KMS-11 (cell line): ENCODE measurements at regions not wholly inside any gene's neighbourhood (a gene's known extent, or its start where the extent isn't known, plus 50 kb on each side); places are given as distances from the start of the nearest gene placed in this dataset.

Source experiments
- H2AFZ ChIP-seq: fragments of 200-600 bp; sonication (generic); 2 replicates; pipeline ENCODE4 v1.6.1; 2016; ENCODE audit warnings: antibody characterized with exemption, mixed run types, low read depth
- H3K27ac ChIP-seq: fragments of 200-600 bp; sonication (generic); 2 replicates; pipeline ENCODE4 v1.6.1; 2016; ENCODE audit warnings: mild to moderate bottlenecking, mixed run types
- H3K27me3 ChIP-seq: fragments of 200-600 bp; sonication (generic); 2 replicates; pipeline ENCODE4 v1.6.1; 2017; ENCODE audit warnings: mild to moderate bottlenecking, low read depth, mixed run types, moderate library complexity; ENCODE audit not compliant: insufficient read depth
- H3K36me3 ChIP-seq: fragments of 200-600 bp; sonication (generic); 2 replicates; pipeline ENCODE4 v1.6.1; 2017; ENCODE audit warnings: mild to moderate bottlenecking, mixed run types; ENCODE audit not compliant: insufficient read depth
- H3K4me1 ChIP-seq: fragments of 200-600 bp; sonication (generic); 2 replicates; pipeline ENCODE4 v1.6.1; 2016; ENCODE audit warnings: mild to moderate bottlenecking, low read depth, mixed run types; ENCODE audit not compliant: poor library complexity, severe bottlenecking
- H3K4me2 ChIP-seq: fragments of 200-600 bp; sonication (generic); 2 replicates; pipeline ENCODE4 v1.7.0; 2016; ENCODE audit warnings: mild to moderate bottlenecking, mixed run types
- H3K4me3 ChIP-seq: fragments of 200-600 bp; sonication (generic); IDR thresholded peaks from 2 replicates; pipeline ENCODE4 v1.6.1; 2017; ENCODE audit warnings: low read depth, low read length, mixed read lengths; ENCODE audit not compliant: insufficient read depth
- H3K79me2 ChIP-seq: fragments of 200-600 bp; sonication (generic); 2 replicates; pipeline ENCODE4 v1.6.1; 2016; ENCODE audit warnings: low read depth, mixed run types; ENCODE audit not compliant: insufficient read depth
- H3K9ac ChIP-seq: fragments of 200-600 bp; sonication (generic); 2 replicates; pipeline ENCODE4 v1.6.1; 2016; ENCODE audit warnings: mild to moderate bottlenecking, mixed run types
- H4K20me1 ChIP-seq: fragments of 200-600 bp; sonication (generic); 2 replicates; pipeline ENCODE4 v1.6.1; 2016; ENCODE audit warnings: mild to moderate bottlenecking, mixed run types; ENCODE audit not compliant: insufficient read depth
- TF ChIP-seq, protein P1 (sequence below): fragments of 200-600 bp; sonication (generic); conservative IDR thresholded peaks from 2 replicates; pipeline ENCODE4 v1.6.1; 2017; ENCODE audit warnings: low read depth, mild to moderate bottlenecking, antibody characterized with exemption, low read length, moderate library complexity, mixed read lengths

- H3K27me3 ChIP-seq: no peaks in the 10 kb centered on the region
- H4K20me1 ChIP-seq: no peaks in the 10 kb centered on the region
- H3K79me2 ChIP-seq: no peaks in the 10 kb centered on the region
- H3K4me3 ChIP-seq: no peak overlapping the region
- TF ChIP-seq, protein P1, sequence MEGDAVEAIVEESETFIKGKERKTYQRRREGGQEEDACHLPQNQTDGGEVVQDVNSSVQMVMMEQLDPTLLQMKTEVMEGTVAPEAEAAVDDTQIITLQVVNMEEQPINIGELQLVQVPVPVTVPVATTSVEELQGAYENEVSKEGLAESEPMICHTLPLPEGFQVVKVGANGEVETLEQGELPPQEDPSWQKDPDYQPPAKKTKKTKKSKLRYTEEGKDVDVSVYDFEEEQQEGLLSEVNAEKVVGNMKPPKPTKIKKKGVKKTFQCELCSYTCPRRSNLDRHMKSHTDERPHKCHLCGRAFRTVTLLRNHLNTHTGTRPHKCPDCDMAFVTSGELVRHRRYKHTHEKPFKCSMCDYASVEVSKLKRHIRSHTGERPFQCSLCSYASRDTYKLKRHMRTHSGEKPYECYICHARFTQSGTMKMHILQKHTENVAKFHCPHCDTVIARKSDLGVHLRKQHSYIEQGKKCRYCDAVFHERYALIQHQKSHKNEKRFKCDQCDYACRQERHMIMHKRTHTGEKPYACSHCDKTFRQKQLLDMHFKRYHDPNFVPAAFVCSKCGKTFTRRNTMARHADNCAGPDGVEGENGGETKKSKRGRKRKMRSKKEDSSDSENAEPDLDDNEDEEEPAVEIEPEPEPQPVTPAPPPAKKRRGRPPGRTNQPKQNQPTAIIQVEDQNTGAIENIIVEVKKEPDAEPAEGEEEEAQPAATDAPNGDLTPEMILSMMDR: no peak
- H3K27ac ChIP-seq: no peak overlapping the region
- H2AFZ ChIP-seq: no peak overlapping the region
- no peak overlapping the region for H3K9ac ChIP-seq
- no peak overlapping the region for H3K4me2 ChIP-seq
- H3K4me1 ChIP-seq: no peaks in the 10 kb centered on the region
- H3K36me3 ChIP-seq: no peaks in the 10 kb centered on the region
Measured at GRCh38 chr11:115050756-115051155, 372.4 kb downstream of the NXPE2 start.

DNA sequence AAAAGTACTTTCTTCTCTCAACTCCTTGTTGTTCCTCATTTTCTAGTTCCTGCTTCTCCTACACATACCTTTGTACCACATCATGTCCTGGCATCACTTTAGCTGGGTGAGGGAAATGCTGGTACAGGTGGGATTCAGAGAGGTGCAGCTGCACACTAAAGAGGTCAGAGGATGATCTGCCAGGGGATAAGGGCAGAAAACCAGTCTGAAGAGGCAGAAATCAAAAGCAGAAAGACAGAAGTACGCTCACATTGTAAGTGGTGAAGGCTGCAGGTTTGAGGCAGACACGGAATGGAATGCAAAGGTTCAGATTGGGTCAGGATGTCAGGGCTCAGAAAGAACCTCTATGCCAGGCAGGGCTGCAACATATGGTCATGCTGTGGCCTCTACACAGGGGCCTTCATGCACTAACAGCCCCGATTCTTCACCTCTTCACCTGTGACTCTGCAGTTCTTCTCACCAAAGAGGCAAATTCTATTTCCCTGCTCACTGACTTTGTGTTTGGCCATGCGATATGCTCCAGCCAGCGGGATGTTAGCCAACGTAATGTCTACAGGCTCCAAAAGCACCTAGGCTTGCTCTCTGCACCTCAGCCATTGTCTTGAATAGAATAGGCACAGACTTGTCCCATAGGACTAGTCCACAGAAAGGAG lies 373.7 kb downstream of the NXPE2 start:
- Histone ChIP-seq H2AFZ (no peak overlapping the region), H3K27ac (no peak overlapping the region), H3K79me2 (no peaks in the 10 kb centered on the region), H3K4me3 (no peak overlapping the region), H3K4me1 (no peaks in the 10 kb centered on the region), H3K4me2 (no peak overlapping the region), H3K36me3 (no peaks in the 10 kb centered on the region), H3K27me3 (no peaks in the 10 kb centered on the region), H4K20me1 (no peaks in the 10 kb centered on the region), H3K9ac (no peak overlapping the region)
- TF ChIP-seq, protein P1: no peak

- no peaks in the 10 kb centered on the region for H3K4me1 ChIP-seq
- no peak overlapping the region for H3K4me2 ChIP-seq
- H4K20me1 ChIP-seq: no peaks in the 10 kb centered on the region
- H3K9ac ChIP-seq: no peak overlapping the region
- no peak overlapping the region for H3K4me3 ChIP-seq
- H3K27me3 ChIP-seq: no peaks in the 10 kb centered on the region
- H3K36me3 ChIP-seq: no peaks in the 10 kb centered on the region
- TF ChIP-seq, protein P1: no peak
- no peaks in the 10 kb centered on the region for H3K79me2 ChIP-seq
- H2AFZ ChIP-seq: no peak overlapping the region
- H3K27ac ChIP-seq: no peak overlapping the region
Measured at GRCh38 chr11:115052601-115053000, 374.3 kb downstream of the NXPE2 start.

- no peaks in the 10 kb centered on the region for H3K27me3 ChIP-seq
- no peaks in the 10 kb centered on the region for H3K36me3 ChIP-seq
- no peaks in the 10 kb centered on the region for H3K79me2 ChIP-seq
- no peak overlapping the region for H3K9ac ChIP-seq
- no peak overlapping the region for H3K27ac ChIP-seq
- TF ChIP-seq, protein P1: no peak
- H3K4me3 ChIP-seq: no peak overlapping the region
- no peaks in the 10 kb centered on the region for H3K4me1 ChIP-seq
- H4K20me1 ChIP-seq: no peaks in the 10 kb centered on the region
- H2AFZ ChIP-seq: no peak overlapping the region
- no peak overlapping the region for H3K4me2 ChIP-seq
Measured at GRCh38 chr11:115054570-115055538, 376.5 kb downstream of the NXPE2 start.
